GM21737 (cell line): ENCODE measurements at regions not wholly inside any gene's neighbourhood (a gene's known extent, or its start where the extent isn't known, plus 50 kb on each side); places are given as distances from the start of the nearest gene placed in this dataset.

ENCODE experiments used
- ATAC-seq: cut with Tn5 transposase; IDR thresholded peaks from one replicate; pipeline ENCODE4 v1.9.1; 2021; ENCODE audit warnings: mild to moderate bottlenecking, moderate library complexity; ENCODE audit not compliant: unreplicated experiment

DNA sequence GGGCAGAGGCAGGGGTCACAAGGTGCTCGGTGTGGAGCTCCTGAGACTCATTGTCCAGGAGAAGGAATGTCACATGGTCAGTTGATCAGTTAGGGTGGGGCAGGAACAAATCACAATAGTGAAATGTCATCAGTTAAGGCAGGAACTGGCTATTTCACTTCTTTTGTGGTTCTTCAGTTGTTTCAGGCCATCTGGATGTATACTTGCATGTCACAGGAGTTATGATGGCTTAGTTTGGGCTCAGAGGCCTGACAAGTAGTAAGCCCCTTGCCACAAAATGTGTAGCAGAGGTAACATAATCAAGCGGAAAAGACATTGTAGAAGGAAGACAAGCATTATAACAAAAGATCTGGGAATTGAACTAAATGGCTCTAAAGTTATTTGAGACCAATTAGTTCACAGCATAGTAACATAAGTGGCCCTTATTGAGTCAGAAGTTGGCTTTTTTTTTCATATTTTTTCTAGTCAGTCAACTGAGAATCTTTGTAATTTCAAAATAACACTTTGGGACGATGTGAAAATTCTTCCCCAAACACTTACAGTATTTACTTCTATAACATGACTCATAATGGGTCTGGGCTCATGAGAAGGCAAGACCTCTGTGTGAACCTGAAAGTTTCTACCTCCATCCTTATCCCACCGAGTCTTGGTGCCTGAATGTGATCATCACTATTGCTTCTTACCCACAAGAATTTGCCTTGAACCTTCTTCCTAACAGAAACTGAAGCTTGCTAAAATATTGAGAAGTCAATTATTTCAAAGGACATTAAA is 137.0 kb upstream of the DPT start:
- no peak for ATAC-seq

DNA sequence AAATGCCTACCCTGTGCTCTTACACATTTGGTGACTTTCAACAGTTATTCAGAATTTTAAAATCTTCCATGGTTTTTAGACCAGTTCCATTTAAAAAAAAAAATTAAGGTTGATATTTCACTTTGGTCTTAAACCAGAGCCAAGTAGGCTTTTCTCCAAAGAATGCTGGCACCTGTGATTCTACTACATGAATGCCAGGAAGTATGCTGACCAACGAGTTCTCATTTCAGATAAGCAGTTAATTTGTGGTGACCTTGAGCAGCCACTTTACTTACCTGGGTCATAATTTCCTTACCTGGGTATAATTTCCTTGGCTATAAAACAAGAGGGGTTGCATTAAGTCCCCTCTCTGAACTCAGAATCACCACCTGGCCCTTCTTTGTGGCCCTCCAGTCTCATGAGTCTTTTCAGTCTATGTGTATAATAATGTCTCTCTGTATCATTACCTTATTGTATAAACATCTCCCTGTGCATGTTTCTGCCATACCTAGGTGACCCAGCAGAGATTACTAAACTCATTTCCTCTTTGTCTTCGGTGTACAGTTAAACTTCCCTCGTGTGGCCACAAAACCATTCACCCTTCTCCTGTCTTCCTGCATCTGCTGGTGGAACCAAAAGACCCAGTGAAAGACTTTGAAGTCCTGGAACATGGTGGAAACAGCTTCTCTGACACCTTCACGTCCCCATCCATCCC is 139.1 kb upstream of the DPT start:
- no peak for ATAC-seq

DNA sequence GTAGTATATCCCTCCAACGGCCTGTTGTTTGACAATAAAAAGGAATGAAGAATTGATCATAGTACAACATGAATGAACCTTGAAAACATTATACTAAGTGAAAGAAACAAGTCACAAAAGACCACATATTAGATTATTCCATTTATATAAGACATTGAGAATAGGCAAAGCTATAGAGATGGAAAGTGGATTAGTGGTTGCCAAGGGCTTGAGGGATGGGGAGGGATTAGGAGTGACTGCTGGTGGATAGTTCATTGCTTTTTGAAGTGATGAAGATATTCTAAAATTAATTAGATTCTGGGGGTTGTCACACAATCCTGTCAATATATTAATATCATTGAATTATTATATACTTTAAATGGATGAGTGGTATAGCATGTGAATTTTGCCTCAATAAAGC is 142.5 kb upstream of the DPT start:
- ATAC-seq: no peak

DNA sequence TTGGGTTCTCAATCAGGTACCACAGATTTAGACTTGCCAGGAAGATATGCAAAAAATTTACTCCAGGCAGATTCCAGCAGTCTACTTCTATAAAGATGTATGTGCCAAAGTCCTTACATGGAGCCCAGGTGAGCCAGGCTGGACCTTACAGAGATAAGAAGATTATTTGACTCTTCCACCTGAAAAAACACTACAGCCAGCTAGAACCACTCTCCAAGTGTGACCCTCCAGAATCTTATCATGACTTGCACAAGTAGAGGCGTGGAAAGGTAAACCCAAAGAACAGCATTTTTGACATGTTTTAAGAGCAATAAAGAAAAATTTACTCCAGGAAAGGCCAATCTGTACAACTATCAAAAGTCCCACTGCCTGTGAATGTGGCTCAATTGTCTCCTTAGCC is 146.8 kb upstream of the DPT start:
- no peak for ATAC-seq

DNA sequence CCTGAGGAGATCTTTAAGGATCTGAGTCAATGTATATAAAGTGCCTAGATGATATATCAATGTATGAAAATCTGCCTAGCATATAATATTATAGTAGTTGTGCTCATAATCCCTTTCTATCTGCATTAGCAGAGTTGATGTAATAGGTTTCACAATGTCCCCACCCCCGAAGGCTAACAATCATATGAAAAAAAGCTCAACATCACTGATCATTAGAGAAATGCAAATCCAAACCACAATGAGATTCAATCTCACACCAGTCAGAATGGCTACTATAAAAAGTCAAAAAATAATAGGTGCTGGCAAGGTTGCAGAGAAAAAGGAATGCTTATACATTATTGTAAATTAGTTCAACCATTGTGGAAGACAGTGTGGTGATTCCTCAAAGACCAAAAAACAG is 147.8 kb upstream of the DPT start:
- ATAC-seq: no peak

DNA sequence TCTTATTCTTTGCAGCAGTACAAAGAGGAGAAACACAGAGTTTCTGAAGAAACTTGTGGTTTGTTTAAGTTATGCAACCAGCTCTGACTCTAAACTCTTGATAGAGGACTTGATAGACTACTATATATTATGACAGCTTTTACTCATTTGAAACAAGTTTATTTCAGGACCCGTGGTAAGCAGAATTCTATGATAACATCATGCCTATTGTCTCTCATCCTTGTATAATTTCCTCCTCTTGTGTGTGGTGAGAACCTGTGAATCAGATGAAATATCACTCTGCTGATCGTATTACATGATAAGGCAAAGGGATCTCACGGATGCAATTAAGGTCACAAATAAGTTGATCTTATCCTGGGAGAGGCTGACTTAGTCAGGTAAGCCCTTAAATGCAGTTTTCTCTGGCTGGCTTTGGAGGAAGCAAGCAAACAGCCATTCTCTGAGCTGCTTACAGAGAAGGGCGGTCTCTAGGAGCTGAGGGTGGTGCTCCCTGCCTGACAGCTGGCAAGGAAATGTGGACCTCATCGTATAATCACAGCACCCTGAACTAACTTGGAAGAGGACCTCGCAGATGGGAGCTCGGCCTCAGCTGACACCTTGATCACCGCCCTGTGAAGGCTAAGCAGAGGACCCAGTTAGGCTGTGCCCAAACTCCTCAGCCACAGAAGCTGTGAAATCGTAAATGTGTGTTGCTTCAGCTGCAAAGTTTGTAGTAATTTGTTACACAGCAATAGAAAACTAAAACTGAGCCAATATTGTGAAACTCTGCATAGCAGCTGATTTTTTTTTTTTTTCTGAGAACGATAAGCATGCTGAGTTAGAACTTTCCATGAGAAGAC is 151.1 kb upstream of the DPT start:
- no peak for ATAC-seq

DNA sequence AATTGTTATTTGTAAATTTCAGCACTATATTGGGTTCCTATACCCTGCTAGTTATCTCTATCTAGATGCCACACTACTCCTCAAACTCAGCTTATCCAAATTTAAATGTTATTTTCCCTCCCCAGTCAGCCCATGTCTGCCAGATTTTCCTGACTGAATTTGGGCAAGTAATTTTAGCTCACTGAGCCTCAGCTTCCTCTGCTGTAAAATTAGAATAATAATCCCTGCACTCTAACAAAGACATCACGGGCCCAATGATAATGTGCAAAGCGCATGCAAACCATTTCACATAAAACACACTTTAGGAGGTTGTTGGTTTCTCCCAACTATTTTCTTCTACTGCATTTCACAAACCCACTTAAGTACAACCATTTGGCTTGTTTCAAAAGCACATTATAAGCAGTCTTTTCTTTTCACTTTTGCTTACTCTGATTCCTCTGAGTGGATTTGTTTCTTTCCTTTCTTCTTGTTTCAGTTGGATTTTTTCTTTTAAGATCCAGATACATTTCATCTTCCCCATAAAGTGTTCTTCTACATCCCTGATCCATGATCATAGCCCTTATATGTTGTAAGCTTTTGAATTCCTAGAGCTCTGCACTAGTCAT is 152.8 kb upstream of the DPT start:
- ATAC-seq: no peak

DNA sequence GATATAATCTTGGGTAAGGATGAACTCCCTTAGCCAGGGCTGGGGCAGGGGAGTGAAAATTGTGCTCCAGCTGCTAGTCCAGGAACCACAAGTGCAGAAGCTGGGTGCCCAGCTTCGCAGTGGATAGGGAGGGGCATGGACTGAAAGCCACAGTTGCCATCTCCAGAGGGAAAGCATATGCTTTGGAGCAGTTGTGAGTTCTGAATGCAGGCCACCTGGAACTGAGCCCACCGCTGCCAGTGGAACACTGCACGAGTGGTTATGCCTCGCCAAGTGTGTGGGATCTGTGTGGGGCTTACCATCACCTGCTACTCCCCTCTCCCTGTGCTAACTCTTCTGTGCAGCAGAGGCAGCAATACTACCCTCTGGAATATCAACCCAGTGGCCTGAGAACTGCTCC is 158.4 kb upstream of the DPT start:
- ATAC-seq: no peak

DNA sequence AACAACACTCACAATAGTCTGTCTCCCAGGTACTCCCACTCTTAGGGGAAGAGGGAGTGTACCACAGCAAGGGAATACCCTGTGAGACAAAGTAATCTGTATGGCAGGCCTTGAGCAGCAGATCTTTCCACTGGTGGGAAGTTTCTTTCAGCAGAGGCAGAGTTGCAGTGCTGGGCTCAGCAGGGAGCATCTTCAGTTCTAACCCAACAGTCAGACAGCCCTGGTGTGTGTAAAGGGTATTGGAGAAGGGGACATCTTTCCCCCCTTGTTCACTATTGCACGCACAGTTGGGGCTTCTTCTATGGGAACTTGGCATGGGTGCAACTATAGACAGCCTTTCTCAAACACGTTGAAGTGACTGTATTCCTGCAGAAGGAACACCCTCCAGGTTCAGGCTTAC is 159.4 kb upstream of the DPT start:
- ATAC-seq: no peak

DNA sequence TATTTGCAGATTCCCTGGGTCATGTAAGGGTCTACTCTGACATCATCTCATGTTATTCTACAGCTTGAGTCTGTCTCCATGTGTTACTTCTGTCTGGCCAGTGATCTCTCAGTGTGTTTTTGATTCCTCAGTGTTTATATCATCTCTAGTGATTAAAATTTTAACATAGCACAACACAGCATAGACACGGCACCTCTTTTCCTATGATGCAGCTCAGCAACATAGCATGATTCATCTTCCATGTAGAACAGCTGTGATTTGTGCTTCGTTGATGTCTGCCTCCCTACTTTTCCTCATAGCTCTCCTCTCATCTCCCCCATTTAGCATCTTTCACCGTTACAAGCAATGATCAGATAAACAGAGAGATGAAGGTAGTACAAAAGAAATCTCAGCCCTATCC is 163.9 kb upstream of the DPT start:
- ATAC-seq: no peak

DNA sequence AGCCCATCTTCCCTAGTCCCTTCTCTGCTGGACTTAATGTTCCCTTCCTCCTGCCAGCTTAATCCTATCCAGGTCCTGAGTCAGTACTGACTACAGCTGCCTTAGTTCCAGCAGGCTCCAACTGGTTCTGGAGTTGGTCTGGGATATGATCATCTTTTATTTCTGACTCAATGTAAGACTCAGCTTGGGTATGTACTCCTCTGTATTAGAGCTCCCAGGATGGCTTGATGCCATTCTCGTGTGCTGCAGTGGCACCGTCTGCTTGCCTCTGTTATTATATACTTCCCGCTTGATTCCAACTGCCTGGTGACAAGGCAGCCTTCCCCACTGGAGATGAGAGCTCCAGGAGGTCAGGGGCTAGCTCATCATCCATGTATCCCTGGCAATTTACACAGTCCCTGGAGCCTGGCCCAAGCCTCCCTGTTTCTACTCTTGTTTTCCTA is 164.4 kb upstream of the DPT start:
- no peak for ATAC-seq

DNA sequence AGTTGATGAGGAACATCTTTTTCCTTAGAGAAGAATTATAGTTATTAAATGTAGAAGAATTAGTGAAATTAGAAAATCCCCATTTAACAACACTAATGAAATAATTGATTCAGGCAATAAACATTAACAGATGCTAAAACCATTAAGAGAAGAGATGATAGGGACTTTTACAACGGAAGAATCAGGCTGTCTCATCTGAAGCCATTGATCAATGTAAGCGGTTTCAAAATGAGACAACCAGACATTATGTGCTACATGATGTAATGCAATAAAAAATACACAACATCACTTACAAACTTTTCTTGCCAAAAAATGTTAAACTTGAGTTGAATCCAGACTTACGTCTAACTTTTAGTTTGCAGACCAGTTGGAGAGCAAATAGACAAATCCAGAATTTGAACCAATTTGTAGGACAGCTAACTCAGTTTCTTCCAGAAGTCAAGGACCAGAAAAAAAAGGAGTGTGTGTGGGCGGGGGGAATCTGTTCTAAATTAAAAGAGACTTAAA is 165.4 kb upstream of the DPT start:
- no peak for ATAC-seq

DNA sequence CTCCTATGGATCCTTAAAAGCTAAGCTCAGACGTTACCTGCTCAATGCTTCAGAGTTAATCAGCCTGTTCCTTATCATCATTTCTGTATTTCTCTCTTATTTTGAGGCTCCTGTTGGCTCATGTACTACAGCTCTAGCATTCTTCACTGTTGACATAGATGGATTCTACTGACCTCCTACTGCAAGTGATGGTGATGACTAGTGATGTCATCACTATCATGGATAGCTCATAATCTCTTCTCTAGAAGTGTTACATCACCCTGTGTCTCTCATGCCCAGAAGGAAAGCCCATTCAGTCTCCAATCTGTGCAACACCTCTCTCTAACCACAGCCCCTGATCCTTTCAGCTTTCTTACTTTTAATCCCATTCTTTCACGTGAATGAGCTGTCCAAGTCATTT is 168.2 kb upstream of the DPT start:
- ATAC-seq: no peak

DNA sequence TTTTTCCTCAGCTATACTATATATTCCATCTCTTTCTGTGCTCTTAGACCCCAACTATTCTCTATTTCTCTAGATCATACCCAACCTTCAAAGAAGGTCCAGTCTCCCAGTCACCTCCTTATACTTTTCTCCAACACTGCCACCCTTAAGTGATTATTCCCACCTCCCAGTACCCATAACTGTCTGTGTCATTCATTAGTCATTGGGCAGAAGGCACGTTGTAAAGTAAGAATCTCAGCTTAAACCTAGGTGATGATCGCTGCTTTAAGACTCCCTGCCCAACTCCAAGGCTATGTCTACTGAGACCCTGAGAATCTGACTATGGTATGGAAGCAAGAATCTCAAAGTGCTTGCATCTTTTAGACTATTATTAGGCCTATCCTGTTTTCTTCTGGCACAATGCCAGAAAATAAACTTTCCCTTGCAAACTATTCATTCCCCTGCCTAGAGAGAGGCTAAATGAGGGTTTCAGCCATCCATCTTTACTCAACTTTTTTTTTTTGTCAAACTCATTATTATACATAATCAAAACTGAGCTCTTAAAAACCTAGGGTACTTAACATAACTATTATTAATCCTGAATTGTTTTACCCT is 174.3 kb upstream of the DPT start:
- no peak for ATAC-seq

DNA sequence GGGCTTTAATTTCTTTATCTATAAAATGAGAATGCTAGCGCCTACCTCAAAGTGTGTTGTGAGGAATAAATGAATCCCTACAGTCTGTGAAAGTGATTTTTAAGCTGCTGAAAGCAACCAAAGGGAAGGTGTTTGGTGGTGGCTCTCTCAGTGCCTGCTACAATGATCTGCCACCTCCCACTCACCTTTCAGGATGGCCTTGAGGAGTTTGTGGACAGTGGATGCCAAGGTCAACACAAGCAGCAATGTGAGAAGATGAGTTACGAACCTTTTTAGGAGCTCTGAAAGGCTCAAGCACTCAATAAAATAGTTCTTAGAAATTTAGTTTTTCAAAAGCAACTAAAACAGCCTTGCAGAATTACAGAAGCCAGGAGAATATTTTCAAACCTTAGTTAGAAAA is 176.6 kb upstream of the DPT start:
- no peak for ATAC-seq

DNA sequence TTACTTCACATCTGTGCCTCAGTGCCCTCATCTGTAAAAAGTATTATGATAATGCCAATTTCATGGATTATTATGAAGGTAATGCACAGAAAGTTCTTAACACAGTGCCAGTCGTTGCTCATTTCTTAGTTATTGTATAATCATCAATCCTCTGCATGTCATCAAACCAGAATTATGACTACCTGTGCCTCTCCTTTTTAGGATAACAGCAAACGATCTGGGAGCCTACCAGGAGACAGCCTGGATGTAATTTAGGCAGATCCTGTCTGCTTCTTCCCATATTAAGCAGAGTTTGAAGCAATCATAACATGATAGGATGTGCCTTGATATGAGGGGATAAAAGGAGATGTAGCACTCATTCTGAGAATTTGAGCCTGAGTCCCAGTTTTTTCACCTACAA is 177.4 kb upstream of the DPT start:
- ATAC-seq: no peak

DNA sequence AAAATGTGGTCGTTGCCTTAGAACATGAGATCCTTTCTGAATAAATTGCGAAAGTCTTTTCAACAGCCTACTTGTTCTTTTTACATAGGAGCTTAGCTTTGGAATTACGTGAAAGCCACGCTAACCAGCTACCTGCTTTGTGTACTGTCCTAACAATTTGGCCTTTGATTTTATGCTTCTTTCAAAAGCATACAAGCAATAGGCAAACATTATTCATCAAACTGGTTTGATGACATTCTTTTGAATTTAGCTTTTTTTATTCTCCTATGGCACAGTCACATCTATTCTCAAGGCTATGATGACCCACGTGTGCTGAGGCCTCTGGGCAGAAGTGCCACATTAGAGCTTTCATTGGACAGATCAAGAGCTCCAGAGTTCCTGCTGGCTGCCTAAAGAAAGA is 178.0 kb upstream of the DPT start:
- ATAC-seq: no peak

DNA sequence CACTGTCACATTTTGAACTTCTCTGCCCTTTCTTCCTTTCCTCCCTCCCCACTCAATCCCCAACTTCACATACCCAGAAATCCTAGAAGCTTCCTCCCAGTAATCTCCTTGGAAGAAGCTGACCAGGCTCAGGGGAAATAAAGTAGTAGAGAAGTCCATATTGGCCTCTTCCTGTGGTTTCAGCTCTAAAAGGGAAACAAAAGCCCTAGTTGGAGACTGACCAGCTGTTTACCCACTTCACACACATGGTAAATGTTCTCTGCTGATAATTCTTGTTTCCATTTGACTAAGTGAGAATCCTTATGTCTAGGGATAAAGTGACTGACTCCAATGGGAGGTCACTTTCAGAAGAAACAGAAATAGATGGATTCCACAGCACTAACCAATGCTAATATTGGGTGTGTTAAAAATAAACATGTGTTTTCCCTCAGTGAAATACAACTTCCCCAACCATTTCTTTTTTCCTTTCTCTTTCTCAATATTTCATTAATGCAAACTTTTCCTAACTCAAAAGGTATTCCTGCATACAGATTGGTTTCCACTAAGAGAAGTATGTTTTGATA is 178.9 kb upstream of the DPT start:
- ATAC-seq: no peak

DNA sequence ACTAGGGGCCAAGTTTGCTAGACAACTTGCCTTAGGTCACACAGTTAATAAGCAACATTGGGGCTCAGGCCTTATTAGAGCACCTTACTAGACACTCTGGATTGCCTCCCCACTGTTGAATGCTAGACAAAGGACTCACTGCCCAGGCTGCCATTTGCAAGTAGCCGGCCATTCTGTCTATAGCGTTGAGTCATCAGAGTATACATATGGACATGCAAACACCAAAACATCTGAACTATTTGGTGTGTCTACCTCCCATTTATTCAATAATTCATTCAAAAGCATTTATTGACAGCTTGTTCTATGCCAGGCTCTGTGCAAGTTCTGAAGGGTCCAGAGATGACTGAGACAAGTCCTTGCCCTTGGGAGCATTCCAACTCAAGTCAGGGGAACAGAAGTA is 181.4 kb upstream of the DPT start:
- no peak for ATAC-seq

DNA sequence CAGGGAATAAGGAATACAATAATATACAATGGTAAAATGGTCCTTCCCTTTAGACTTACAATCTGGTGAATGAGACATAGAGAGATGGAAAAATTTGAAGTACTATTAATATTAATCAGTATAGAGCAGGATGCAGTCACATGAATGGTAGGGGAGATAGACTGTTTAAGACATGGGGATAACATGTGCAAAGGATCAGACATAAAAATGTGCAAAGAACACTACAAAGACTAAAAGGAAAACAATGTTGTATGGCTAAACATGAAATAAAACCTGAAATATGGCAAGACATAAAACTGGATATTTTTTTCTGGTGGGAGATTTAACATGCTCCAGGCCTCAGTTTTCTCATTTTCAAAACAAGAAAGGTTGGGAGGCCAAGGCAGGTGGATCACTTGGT is 182.4 kb upstream of the DPT start:
- no peak for ATAC-seq
